HG03565 (cell line): ENCODE measurements at regions not wholly inside any gene's neighbourhood (a gene's known extent, or its start where the extent isn't known, plus 50 kb on each side); places are given as distances from the start of the nearest gene placed in this dataset.
"Not testable (repeated sequence)": the region's sequence is repeated elsewhere in the genome, so short reads cannot be mapped to it uniquely, and the experiment has no call there.

Source experiments
- ATAC-seq: cut with Tn5 transposase; IDR thresholded peaks from one replicate; pipeline ENCODE4 v1.9.1; 2021; ENCODE audit warnings: mild to moderate bottlenecking, moderate library complexity; ENCODE audit not compliant: unreplicated experiment

- no peak for ATAC-seq
Observed at GRCh38 chr5:105218018-105218417, 1655.4 kb upstream of the NUDT12 start.

- no peak for ATAC-seq
Observed at GRCh38 chr5:105213078-105213477, 1650.5 kb upstream of the NUDT12 start.

GRCh38 chr5:105207066-105207465, 1644.5 kb upstream of the NUDT12 start:
- no peak for ATAC-seq

GRCh38 chr5:105197531-105197930, 1634.9 kb upstream of the NUDT12 start:
- no peak for ATAC-seq

GRCh38 chr5:105195765-105196164, 1633.2 kb upstream of the NUDT12 start:
- ATAC-seq: no peak

GRCh38 chr5:105172918-105173317, 1610.3 kb upstream of the NUDT12 start:
- ATAC-seq: no peak

- no peak for ATAC-seq
Observed at GRCh38 chr5:105168806-105169205, 1606.2 kb upstream of the NUDT12 start.

GRCh38 chr5:105167092-105167491, 1604.5 kb upstream of the NUDT12 start:
- ATAC-seq: no peak

- no peak for ATAC-seq
Observed at GRCh38 chr5:105163547-105163946, 1601.0 kb upstream of the NUDT12 start.

- ATAC-seq: not testable (repeated sequence)
Observed at GRCh38 chr5:105162557-105162956, 1600.0 kb upstream of the NUDT12 start.

GRCh38 chr5:105158526-105158925, 1595.9 kb upstream of the NUDT12 start:
- ATAC-seq: no peak

- no peak for ATAC-seq
Observed at GRCh38 chr5:105150323-105150722, 1587.7 kb upstream of the NUDT12 start.

- ATAC-seq: no peak
Observed at GRCh38 chr5:105146867-105147266, 1584.3 kb upstream of the NUDT12 start.

GRCh38 chr5:105145152-105145551, 1582.6 kb upstream of the NUDT12 start:
- ATAC-seq: no peak

GRCh38 chr5:105134328-105134727, 1571.7 kb upstream of the NUDT12 start:
- ATAC-seq: no peak

- no peak for ATAC-seq
Observed at GRCh38 chr5:105133087-105133486, 1570.5 kb upstream of the NUDT12 start.

- ATAC-seq: no peak
Observed at GRCh38 chr5:105132581-105132980, 1570.0 kb upstream of the NUDT12 start.

GRCh38 chr5:105131045-105131444, 1568.5 kb upstream of the NUDT12 start:
- ATAC-seq: no peak

GRCh38 chr5:105101577-105101976, 1539.0 kb upstream of the NUDT12 start:
- ATAC-seq: no peak

- ATAC-seq: no peak
Observed at GRCh38 chr5:105088961-105089360, 1526.4 kb upstream of the NUDT12 start.

GRCh38 chr5:105088102-105088501, 1525.5 kb upstream of the NUDT12 start:
- no peak for ATAC-seq

GRCh38 chr5:105057893-105058292, 1495.3 kb upstream of the NUDT12 start:
- no peak for ATAC-seq

- no peak for ATAC-seq
Observed at GRCh38 chr5:105057001-105057436, 1494.4 kb upstream of the NUDT12 start.

- no peak for ATAC-seq
Observed at GRCh38 chr5:105054406-105054805, 1491.8 kb upstream of the NUDT12 start.
